HFF-Myc (cell line): ENCODE measurements at regions not wholly inside any gene's neighbourhood (a gene's known extent, or its start where the extent isn't known, plus 50 kb on each side); places are given as distances from the start of the nearest gene placed in this dataset.

ENCODE experiments used
- DNase-seq: peaks from one replicate; pipeline ENCODE4 v3.0.0-alpha.2; 2011; ENCODE audit warnings: low read depth; ENCODE audit errors: extremely low read depth
- H3K4me3 ChIP-seq: replicated peaks from 2 replicates; pipeline ENCODE4 v1.5.1; 2011; ENCODE audit warnings: low read depth, mild to moderate bottlenecking, control low read depth, low read length
- TF ChIP-seq, protein P1 (sequence below): IDR thresholded peaks from 2 replicates; pipeline ENCODE4 v1.5.1; 2012; ENCODE audit warnings: mild to moderate bottlenecking, low read depth, low read length, control low read depth; ENCODE audit errors: missing control alignments

- H3K4me3 ChIP-seq, result no peak overlapping the region
- TF ChIP-seq, protein P1, sequence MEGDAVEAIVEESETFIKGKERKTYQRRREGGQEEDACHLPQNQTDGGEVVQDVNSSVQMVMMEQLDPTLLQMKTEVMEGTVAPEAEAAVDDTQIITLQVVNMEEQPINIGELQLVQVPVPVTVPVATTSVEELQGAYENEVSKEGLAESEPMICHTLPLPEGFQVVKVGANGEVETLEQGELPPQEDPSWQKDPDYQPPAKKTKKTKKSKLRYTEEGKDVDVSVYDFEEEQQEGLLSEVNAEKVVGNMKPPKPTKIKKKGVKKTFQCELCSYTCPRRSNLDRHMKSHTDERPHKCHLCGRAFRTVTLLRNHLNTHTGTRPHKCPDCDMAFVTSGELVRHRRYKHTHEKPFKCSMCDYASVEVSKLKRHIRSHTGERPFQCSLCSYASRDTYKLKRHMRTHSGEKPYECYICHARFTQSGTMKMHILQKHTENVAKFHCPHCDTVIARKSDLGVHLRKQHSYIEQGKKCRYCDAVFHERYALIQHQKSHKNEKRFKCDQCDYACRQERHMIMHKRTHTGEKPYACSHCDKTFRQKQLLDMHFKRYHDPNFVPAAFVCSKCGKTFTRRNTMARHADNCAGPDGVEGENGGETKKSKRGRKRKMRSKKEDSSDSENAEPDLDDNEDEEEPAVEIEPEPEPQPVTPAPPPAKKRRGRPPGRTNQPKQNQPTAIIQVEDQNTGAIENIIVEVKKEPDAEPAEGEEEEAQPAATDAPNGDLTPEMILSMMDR, result no peak
- DNase-seq, result no peak
These were observed 423.6 kb upstream of the NEGR1 start for GRCh38 chr1:72705921-72706320.

DNA sequence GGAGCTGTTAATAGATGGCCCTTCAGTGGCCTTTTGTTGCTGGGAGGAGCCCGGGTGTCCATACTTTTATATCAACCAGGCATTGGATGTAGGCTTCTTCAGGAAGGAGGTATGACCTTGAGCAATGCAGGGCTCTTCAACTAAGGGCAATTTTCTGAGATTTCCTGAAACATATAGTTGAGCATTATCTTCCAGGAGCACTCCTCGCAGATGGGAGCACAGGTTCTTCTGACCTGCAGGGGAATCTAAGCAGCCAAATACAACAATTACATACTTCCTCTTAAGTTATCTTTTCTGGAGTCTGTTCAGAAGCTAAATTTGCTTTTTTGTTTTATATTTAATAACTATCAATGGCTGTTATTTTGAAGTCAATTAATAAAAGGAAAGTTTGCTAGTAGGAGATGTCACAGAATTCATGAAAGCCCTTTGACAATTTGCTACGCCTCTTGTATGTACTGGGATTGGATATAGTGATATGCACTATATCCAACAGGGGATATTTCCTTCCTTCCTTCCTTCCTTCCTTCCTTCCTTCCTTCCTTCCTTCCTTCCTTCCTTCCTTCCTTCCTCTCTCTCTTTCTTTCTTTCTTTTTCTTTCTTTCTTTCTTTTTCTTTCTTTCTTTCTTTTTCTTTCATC lies 422.6 kb upstream of the NEGR1 start:
- H3K4me3 ChIP-seq, result no peak overlapping the region
- TF ChIP-seq, protein P1, result no peak
- DNase-seq, result no peak

- TF ChIP-seq, protein P1, result no peak
- H3K4me3 ChIP-seq, result no peak overlapping the region
- no peak for DNase-seq
These were observed 415.1 kb upstream of the NEGR1 start for GRCh38 chr1:72697410-72697809.

DNA sequence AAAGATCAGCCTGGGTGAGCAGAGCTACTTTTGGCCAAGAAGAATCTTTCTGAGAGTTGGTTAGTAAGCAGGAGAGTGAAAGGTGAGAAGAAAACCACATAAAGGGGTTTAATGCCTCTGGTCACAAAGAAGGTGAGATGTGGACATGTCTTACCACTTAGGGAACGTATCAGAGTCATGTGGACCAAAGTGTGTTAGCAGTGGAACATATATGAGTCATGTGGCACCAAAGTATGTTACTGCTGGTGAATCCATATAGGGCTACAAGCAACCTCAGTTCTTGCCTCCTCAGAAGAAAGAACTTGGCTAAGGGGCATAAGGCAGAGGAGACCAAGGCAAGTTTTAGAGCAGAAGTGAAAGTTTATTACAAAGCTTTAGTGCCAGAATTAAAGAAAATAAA lies 411.6 kb upstream of the NEGR1 start:
- TF ChIP-seq, protein P1, result no peak
- DNase-seq, result no peak
- H3K4me3 ChIP-seq, result no peak overlapping the region

DNA sequence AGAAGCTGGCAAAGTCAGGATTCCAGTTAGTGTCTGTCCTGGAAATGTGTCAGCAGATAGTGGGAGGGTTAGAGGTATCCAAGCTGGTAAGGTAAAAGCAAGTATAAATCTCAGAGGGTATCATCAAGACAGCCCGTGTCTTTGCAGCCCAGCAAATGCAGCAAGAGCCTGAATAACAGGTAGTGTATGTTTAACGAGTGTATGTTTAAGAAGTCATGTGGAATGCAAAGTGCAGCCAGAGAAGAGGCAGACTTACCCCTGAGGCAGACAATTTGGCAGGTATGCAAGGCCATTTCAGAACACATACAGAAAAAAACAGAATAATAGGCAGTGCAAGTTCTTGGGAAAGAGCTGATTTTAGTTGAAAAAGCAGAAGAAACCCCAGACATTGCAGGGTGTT lies 411.0 kb upstream of the NEGR1 start:
- no peak overlapping the region for H3K4me3 ChIP-seq
- DNase-seq, result no peak
- TF ChIP-seq, protein P1, result no peak

GRCh38 chr1:72690871-72691270 lies 408.5 kb upstream of the NEGR1 start:
- H3K4me3 ChIP-seq, result no peak overlapping the region
- no peak for DNase-seq
- TF ChIP-seq, protein P1, result no peak

GRCh38 chr1:72678683-72679082 lies 396.3 kb upstream of the NEGR1 start:
- no peak for DNase-seq
- no peak overlapping the region for H3K4me3 ChIP-seq
- TF ChIP-seq, protein P1, result no peak
